H1 (cell line): ENCODE measurements at regions not wholly inside any gene's neighbourhood (a gene's known extent, or its start where the extent isn't known, plus 50 kb on each side); places are given as distances from the start of the nearest gene placed in this dataset.

ENCODE experiments used
- CTCF ChIP-seq, 3 experiments: IDR thresholded peaks; 1 replicate in 2 of 3; 2 replicates in 1 of 3; pipeline versions ENCODE4 v1.5.1 to v1.6.1; 2011; ENCODE audit warnings: low read length in 3 of 3, mild to moderate bottlenecking in 3 of 3, inconsistent platforms in 2 of 3, low read depth in 1 of 3, moderate library complexity in 1 of 3; ENCODE audit not compliant: insufficient read depth in 1 of 3; ENCODE audit errors: control extremely low read depth in 1 of 3
- FOSL1 ChIP-seq: IDR thresholded peaks from 2 replicates; pipeline ENCODE4 v1.6.1; 2011; ENCODE audit warnings: mild to moderate bottlenecking, low read depth, low read length, moderate library complexity; ENCODE audit not compliant: insufficient read depth

- TF ChIP-seq FOSL1 (no peak), CTCF (IDR thresholded peaks at IDR 0.05; ENCODE audit: control extremely low read depth in 1 of 3, insufficient read depth in 1 of 3, low read depth in 1 of 3, low read length in 3 of 3) (no peak)
These were observed 925.5 kb downstream of the GATA3 start for GRCh38 chr10:8979976-8980375.
